ENCODE measurements at regions not wholly inside any gene's neighbourhood (a gene's known extent, or its start where the extent isn't known, plus 50 kb on each side); places are given as distances from the start of the nearest gene placed in this dataset.

DNA sequence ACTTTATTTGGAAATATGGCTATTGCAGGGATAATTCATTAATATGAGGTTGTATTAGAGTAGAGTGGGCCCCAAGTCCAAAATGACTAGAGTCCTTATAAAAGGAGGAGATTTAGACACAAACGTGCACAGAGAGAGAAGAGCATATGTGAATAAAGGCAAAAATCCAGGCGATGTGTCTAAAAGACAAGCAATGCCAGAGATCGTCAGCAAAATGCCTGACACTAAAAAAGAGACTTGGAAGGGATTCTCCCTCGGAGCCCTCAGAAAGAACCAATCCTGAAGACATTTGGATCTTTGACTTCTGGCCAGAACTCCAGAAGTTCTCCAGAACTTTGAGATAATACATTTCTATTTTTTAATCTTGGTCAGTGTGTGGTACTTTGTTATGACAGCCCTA, 472.1 kb downstream of the NLGN4X start:
- Mint-ChIP-seq H3K4me3 (no peak overlapping the region), H3K9me3 (peaks cover 14% of the 10 kb centered on the region), H3K27me3 (ENCODE audit: low read depth) (no peaks in the 10 kb centered on the region), H3K27ac (no peak overlapping the region), H3K4me1 (no peaks in the 10 kb centered on the region), H3K36me3 (no peaks in the 10 kb centered on the region)
- TF ChIP-seq CTCF (IDR thresholded peaks at IDR 0.05; ENCODE audit: unreplicated experiment), result no peak
- no peak for DNase-seq (ENCODE audit: low spot score in 2 of 2, unreplicated experiment in 2 of 2)

DNA sequence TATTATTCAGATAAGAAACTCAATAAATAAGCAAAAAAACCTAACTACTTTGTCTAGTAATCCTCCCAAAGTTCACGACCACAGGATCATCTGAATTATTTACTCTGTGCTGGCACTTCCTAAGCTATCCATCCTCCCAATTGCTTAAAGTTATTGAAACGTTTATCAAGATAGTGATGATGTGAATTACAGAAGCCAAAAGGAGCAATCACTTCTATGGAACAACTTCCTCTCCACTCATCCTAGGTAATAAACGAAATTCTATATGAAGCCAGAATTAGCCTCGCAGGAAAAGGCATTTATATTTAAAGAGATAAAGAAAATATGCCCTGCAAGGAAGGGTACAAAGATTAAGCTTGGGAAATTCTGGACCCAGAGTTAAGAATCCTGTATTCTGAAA, 475.4 kb downstream of the NLGN4X start:
- Mint-ChIP-seq H3K9me3 (peaks cover 11% of the 10 kb centered on the region), H3K4me3 (no peak overlapping the region), H3K36me3 (no peaks in the 10 kb centered on the region), H3K4me1 (no peaks in the 10 kb centered on the region), H3K27me3 (ENCODE audit: low read depth) (no peaks in the 10 kb centered on the region), H3K27ac (no peak overlapping the region)
- TF ChIP-seq CTCF (IDR thresholded peaks at IDR 0.05; ENCODE audit: unreplicated experiment), result no peak
- no peak for DNase-seq (ENCODE audit: low spot score in 2 of 2, unreplicated experiment in 2 of 2)

- Mint-ChIP-seq H3K4me3 (no peak overlapping the region), H3K27ac (no peak overlapping the region), H3K27me3 (ENCODE audit: low read depth) (no peaks in the 10 kb centered on the region), H3K36me3 (no peaks in the 10 kb centered on the region), H3K4me1 (no peaks in the 10 kb centered on the region), H3K9me3 (peaks cover 11% of the 10 kb centered on the region)
- TF ChIP-seq CTCF (IDR thresholded peaks at IDR 0.05; ENCODE audit: unreplicated experiment), result no peak
- no peak for DNase-seq (ENCODE audit: low spot score in 2 of 2, unreplicated experiment in 2 of 2)
Measured at GRCh38 chrX:5752831-5753230, 475.8 kb downstream of the NLGN4X start.

GRCh38 chrX:5748586-5749150, 480.0 kb downstream of the NLGN4X start:
- no peak for DNase-seq (ENCODE audit: low spot score in 2 of 2, unreplicated experiment in 2 of 2)
- H3K36me3 Mint-ChIP-seq, result no peaks in the 10 kb centered on the region
- TF ChIP-seq CTCF (IDR thresholded peaks at IDR 0.05; ENCODE audit: unreplicated experiment), result no peak
- H3K9me3 Mint-ChIP-seq, result peaks cover 11% of the 10 kb centered on the region
- no peak overlapping the region for H3K27ac Mint-ChIP-seq
- no peaks in the 10 kb centered on the region for H3K4me1 Mint-ChIP-seq
- H3K4me3 Mint-ChIP-seq, result no peak overlapping the region
- peaks cover 7% of the 10 kb centered on the region for H3K27me3 Mint-ChIP-seq (ENCODE audit: low read depth)

DNA sequence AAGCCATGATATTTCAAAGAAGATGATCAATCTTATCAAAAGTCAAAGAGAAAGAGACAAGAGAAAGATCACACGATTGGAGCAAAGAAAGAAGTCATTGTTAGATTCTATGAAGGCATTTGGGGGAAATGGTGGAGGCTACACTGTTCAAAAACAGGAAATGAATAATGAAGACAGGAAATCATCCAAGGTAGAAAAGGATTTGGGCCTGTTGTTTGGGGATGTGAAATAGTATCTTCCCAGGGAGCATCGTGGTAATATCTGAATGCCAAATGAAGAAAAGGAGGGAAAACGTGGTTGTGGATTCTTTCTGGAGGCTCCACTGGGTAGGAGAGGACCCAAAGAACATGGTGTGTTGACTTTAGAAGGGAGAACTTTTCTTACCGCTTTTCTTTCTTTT, 482.4 kb downstream of the NLGN4X start:
- Mint-ChIP-seq H3K4me1 (no peaks in the 10 kb centered on the region), H3K9me3 (peaks cover 2% of the 10 kb centered on the region), H3K27me3 (ENCODE audit: low read depth) (peaks cover 10% of the 10 kb centered on the region), H3K36me3 (no peaks in the 10 kb centered on the region), H3K27ac (no peak overlapping the region), H3K4me3 (no peak overlapping the region)
- no peak for TF ChIP-seq CTCF (IDR thresholded peaks at IDR 0.05; ENCODE audit: unreplicated experiment)
- DNase-seq (ENCODE audit: low spot score in 2 of 2, unreplicated experiment in 2 of 2), result no peak

GRCh38 chrX:5733501-5733900, 495.2 kb downstream of the NLGN4X start:
- DNase-seq (ENCODE audit: low spot score in 2 of 2, unreplicated experiment in 2 of 2), result no peak
- H3K27me3 Mint-ChIP-seq (ENCODE audit: low read depth), result no peaks in the 10 kb centered on the region
- H3K36me3 Mint-ChIP-seq, result no peaks in the 10 kb centered on the region
- H3K9me3 Mint-ChIP-seq, result peaks cover 5% of the 10 kb centered on the region
- no peak overlapping the region for H3K4me3 Mint-ChIP-seq
- no peak for TF ChIP-seq CTCF (IDR thresholded peaks at IDR 0.05; ENCODE audit: unreplicated experiment)
- H3K27ac Mint-ChIP-seq, result no peak overlapping the region
- H3K4me1 Mint-ChIP-seq, result peaks cover 1% of the 10 kb centered on the region
